ENCODE measurements at regions not wholly inside any gene's neighbourhood (a gene's known extent, or its start where the extent isn't known, plus 50 kb on each side); places are given as distances from the start of the nearest gene placed in this dataset.
"Not testable (repeated sequence)": the region's sequence is repeated elsewhere in the genome, so short reads cannot be mapped to it uniquely, and the experiment has no call there.

DNA sequence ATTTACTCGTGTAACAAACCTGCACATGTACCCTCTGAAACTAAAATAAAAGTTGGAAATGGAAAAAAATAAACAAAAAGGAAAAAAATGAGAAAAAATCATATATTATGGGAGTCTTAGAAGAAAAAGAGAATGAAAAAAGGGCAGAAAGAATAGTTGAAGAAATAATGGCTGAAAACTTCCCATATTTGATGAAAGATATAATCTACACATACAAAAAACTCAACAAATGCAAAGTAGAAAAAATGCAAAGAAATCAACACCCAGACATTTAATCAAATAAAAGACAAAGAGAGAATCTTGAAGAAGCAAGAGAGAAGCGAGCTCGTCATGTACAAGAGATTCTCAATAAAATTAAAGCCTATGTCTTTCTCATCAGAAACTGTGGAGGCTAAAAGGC, 73.8 kb downstream of the SLC25A46 start:
- DNase-seq (ENCODE audit: low read depth) = no peak
- TF ChIP-seq, protein P1, sequence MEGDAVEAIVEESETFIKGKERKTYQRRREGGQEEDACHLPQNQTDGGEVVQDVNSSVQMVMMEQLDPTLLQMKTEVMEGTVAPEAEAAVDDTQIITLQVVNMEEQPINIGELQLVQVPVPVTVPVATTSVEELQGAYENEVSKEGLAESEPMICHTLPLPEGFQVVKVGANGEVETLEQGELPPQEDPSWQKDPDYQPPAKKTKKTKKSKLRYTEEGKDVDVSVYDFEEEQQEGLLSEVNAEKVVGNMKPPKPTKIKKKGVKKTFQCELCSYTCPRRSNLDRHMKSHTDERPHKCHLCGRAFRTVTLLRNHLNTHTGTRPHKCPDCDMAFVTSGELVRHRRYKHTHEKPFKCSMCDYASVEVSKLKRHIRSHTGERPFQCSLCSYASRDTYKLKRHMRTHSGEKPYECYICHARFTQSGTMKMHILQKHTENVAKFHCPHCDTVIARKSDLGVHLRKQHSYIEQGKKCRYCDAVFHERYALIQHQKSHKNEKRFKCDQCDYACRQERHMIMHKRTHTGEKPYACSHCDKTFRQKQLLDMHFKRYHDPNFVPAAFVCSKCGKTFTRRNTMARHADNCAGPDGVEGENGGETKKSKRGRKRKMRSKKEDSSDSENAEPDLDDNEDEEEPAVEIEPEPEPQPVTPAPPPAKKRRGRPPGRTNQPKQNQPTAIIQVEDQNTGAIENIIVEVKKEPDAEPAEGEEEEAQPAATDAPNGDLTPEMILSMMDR (IDR thresholded peaks at IDR 0.05; ENCODE audit: control insufficient read depth, extremely low read depth, insufficient read depth) = no peak
- no peak overlapping the region for H3K4me3 ChIP-seq (ENCODE audit: low read depth, low read length)

DNA sequence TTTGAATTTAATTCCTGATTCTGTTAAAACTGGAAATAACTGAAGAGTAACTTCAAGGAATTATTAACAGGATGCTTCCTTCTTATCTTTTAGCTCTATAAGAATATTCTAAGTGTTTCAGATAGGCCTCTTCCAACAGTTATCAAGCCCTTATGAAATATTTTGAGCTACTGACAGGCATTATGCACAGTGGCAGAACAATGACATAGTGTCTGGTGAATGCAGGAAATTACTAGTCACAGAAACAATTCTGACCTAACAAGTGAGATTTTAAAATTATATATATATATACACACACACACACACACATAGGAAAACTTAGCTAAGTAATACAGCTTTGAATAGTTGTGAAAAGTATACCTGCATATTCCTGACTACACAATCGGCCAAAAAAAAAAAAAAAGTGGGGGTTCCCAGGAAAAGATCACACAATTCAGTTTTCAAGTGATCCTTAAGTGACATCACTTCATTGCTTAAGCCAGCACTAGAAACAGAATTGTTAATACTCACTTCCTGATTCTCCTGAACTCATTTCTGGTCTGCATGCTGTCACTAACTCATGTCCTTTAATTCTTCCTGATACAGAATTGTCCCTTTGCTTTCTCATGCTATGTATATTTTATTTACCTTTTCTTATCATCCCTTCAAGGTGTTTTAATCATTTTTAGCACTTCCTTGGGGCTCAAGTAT, 77.3 kb downstream of the SLC25A46 start:
- TF ChIP-seq, protein P1 (IDR thresholded peaks at IDR 0.05; ENCODE audit: control insufficient read depth, extremely low read depth, insufficient read depth) = no peak
- no peak for DNase-seq (ENCODE audit: low read depth)

DNA sequence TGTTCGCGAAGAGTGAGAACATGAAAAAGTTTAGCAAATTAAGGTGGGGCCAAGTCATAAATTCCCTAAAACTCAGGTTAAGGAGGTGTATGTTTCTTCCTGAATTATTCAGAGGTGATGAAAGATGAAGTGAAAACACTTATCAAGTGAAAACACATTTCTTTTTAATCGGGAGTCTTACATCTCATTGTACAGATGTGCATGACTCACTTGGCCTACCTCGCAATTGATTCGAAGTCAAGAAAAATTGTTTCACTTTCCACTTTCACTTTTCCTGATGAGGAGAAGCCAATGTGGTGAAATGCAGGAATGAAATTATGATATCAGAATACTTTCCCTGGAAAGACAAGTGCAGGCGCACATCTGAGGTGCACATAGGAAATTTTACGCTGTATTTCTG, 78.7 kb downstream of the SLC25A46 start:
- no peak for DNase-seq (ENCODE audit: low read depth)
- H3K4me3 ChIP-seq (ENCODE audit: low read depth, low read length) = no peak overlapping the region
- TF ChIP-seq, protein P1 (IDR thresholded peaks at IDR 0.05; ENCODE audit: control insufficient read depth, extremely low read depth, insufficient read depth) = no peak

More for the DNA sequence above, 77.3 kb downstream of the SLC25A46 start:
- no peak overlapping the region for H3K4me3 ChIP-seq (ENCODE audit: low read depth, low read length)

DNA sequence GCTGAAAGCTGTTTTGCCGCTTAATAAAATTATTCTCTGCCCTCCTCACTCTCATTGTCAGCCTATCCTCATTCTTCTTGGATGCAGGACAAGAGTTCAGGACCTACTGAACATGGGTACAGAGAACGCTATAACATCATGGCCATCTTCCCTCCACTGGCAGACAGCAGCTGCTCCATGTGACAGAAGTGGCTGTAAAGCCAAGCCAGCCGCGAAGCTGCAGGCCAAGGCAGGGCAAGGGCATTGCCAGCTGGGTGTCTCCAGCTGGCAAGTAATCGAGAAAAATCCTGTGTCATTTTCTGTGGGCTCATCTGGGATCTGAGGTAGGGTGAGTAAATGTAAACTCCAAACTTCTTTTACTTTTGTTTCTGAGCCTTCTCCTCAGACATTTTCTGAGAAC, 84.8 kb downstream of the SLC25A46 start:
- DNase-seq (ENCODE audit: low read depth) = no peak
- H3K4me3 ChIP-seq (ENCODE audit: low read depth, low read length) = no peak overlapping the region
- TF ChIP-seq, protein P1 (IDR thresholded peaks at IDR 0.05; ENCODE audit: control insufficient read depth, extremely low read depth, insufficient read depth) = no peak

DNA sequence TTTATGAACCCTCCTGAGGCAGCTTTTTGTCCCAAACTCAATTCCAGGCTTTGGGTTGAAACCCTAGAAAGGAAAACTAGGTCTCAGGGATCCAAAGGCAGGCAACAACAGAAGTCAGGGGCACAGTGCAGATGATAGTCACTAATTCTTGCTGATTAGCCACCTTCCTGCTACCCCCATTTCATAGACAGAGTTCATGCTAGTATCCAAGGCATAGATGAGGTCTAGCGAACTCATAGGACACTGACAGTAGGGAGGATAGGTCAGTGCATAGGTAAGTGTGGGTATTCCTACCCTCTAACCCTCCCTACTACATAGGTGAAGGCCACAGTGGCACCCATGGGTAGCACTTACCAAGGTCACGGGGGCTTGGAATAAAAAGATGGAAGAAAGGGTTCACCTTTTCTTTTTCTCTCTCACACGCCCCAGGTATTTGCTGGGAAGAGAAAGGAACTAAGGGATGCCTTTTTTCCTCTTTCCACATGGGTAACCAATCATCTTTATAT, 86.2 kb downstream of the SLC25A46 start:
- no peak for DNase-seq (ENCODE audit: low read depth)
- TF ChIP-seq, protein P1 (IDR thresholded peaks at IDR 0.05; ENCODE audit: control insufficient read depth, extremely low read depth, insufficient read depth) = no peak
- H3K4me3 ChIP-seq (ENCODE audit: low read depth, low read length) = no peak overlapping the region

DNA sequence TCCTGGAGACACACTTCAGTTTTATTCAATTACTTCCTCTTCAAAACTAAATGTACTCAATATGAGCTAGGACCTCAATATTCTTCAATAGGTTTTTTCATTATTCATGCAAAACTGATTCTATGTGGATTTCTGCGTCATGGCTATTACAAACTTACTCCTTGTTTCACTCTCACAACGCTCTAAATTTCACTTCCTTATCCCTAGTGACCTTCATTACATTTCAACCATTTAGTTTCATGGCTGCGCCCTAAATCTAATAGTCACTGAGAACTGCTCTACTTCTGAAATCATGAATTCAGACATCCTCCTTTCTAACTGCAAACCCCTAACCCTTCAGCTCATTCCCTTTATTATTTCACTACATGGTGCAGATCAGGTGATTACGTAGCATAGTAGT, 93.9 kb downstream of the SLC25A46 start:
- no peak for DNase-seq (ENCODE audit: low read depth)
- H3K4me3 ChIP-seq (ENCODE audit: low read depth, low read length) = no peak overlapping the region
- TF ChIP-seq, protein P1 (IDR thresholded peaks at IDR 0.05; ENCODE audit: control insufficient read depth, extremely low read depth, insufficient read depth) = no peak

DNA sequence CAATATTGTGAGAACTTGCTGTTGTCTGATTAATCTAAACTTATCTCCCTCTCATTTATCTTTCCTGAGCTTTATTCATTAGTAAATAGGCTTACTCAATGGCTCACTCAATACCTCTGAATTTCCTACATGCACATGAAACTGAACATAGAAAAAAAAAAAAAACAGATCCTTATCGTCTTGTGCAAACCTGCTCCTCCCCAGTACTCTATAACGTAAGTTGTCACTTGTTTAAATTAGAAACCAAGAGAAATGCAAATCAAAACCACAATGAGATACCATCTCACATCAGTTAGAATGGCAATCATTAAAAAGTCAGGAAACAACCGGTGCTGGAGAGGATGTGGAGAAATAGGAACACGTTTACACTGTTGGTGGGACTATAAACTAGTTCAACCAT, 96.1 kb downstream of the SLC25A46 start:
- not testable (repeated sequence) for DNase-seq (ENCODE audit: low read depth); H3K4me3 ChIP-seq (ENCODE audit: low read depth, low read length)
